SK-N-SH (cell line): ENCODE measurements at regions not wholly inside any gene's neighbourhood (a gene's known extent, or its start where the extent isn't known, plus 50 kb on each side); places are given as distances from the start of the nearest gene placed in this dataset.

ENCODE experiments used
- CTCF ChIP-seq: fragments of 200-600 bp; sonication (generic); IDR thresholded peaks from 2 replicates; pipeline ENCODE4 v1.6.1; 2017; ENCODE audit warnings: antibody characterized with exemption, mild to moderate bottlenecking, moderate library complexity
- MAX ChIP-seq: IDR thresholded peaks from 2 replicates; pipeline ENCODE4 v1.4.0; 2012; ENCODE audit warnings: low read depth
- RFX5 ChIP-seq: IDR thresholded peaks from 2 replicates; pipeline ENCODE4 v1.6.1; 2012; ENCODE audit warnings: mild to moderate bottlenecking, improper control_type of control experiment, low read length
- USF1 ChIP-seq: IDR thresholded peaks from 2 replicates; pipeline ENCODE4 v1.4.0; 2012; ENCODE audit warnings: low read depth, borderline replicate concordance

DNA sequence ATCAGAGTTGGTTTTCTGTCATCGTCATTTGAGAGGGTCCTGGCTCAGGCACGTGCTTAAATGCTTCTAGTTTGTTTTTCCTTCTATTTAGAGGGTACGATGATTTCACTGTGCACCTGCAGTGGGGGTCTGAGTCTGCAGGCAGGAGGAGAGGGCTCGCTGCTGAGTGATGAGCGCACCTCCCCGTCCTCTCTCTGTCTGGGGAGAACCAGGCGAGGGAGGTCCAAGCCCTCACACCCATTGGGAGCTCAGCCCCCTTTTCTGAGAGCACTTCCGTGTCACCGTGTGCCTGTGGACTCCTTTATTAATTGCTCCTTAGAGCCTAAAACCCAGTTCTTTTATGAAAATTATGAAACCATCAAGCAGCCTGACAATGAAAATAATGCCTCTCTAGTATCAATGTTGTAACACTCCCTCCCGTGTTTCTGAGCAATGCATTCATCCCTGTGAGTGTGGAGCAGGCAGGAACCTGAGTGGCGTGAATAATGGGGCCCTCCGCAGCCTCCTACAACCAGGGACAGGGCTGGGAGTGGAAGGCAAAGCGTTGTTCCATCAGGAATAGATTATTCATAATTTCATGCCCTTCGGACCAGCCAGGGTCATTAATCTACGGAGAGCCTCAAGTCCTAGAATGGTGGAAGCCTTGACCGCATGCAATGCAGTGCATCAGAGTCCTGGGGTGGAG, 191.6 kb downstream of the UQCRFS1 start:
- TF ChIP-seq USF1 (no peak), MAX (no peak), RFX5 (no peak), CTCF (no peak)
